NCI-H2029 treated with DMSO at 0.1 percent for 48 hours (cell line): ENCODE measurements at regions not wholly inside any gene's neighbourhood (a gene's known extent, or its start where the extent isn't known, plus 50 kb on each side); places are given as distances from the start of the nearest gene placed in this dataset.
"Not testable (repeated sequence)": the region's sequence is repeated elsewhere in the genome, so short reads cannot be mapped to it uniquely, and the experiment has no call there.

Experiments
- DNase-seq: peaks from one replicate; lab custom pipeline; 2025; lab: John Stamatoyannopoulos, UW

DNA sequence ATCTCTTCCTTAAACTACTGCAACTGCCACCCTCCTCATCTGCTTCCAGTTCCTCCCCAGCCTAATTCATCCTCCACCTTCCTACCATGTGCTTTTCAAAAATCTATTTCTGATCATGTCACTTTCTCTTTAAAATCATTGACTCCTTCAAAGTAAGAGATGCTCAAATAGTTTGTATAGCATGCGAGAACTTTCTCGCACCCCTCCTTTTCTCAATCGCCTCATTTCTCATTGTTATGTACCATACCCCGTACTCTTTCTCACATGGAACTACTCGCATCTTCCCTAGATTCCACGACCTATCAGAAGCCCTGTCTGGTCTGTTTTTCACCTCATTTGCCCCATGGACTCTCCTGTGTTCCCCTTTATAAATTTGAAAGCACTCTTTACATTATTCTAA, 238.2 kb downstream of the NRIP1 start:
- no peak for DNase-seq

DNA sequence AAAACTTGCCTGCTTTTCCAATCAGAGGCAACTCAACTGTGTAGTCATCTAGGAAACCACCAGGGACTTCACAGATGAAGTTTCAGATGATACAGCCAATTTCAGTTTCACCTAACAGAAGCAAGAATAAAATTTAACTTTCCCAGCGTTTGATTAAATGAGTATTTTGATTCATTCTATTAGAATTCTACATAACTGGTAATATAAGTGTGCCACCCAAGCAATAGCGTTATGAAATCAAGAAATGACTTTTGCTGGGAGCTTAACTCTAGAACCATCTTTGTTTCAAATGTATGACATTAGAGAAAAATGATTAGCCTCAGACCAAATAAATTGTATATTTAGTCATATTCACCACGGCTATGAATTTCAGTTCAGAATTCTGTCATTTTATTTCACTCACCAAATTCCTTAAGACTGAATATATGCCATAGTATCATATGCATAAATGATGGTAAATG, 239.3 kb downstream of the NRIP1 start:
- no peak for DNase-seq

DNA sequence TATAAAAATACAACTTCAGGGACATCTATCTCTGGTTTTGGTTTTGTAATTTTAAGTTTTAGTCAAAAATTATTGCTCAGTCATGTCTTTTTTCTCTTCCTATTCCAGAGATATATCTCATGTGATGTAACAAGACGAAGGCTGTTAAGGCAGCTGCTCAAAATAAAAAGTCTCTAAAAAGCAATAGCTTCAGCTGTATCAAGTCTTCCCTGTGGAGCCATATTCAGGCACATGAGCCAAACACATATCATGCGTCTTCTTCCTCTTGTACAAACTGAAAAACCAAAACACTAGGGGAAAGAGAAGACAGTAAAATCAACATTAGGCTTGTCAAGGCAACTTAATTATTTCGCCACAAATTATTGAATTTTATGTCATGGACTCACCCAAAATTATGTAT, 240.7 kb downstream of the NRIP1 start:
- DNase-seq, result no peak

DNA sequence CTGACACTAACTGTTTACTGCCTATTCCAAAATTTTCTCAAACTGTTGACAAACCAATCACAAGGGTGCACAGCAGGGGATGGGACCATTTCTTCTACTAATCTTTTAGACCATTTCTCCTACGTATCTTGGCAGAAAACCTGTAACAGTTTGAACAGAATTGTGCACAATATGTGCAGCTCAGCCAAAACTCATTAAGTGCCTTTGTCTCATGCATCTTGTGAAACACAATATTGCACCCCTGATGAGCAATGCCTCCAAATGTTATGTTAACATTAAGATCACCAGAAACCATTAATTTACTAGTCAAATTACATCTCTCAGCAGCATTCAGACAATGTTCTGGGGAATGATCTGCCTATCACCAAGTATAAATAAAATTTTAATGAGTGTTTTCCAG, 247.5 kb downstream of the NRIP1 start:
- no peak for DNase-seq

DNA sequence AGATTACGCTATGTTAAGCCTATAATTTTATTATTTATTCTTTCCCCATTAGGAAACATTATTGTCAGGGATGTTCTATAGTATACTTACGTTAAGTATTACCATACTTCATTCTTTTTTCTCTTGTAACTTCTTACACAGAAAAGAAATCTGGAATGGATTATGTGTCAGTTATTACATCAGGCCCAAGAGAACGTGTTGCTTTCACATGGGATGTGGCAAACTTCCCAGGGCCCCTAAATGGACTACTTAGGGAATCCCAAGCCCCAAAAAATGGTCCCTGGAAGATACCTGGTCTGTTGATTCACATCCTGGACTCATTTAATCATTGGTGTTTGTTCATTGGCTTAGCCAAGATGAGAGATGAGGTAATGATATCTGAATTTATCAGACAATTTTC, 249.8 kb downstream of the NRIP1 start:
- DNase-seq, result no peak

DNA sequence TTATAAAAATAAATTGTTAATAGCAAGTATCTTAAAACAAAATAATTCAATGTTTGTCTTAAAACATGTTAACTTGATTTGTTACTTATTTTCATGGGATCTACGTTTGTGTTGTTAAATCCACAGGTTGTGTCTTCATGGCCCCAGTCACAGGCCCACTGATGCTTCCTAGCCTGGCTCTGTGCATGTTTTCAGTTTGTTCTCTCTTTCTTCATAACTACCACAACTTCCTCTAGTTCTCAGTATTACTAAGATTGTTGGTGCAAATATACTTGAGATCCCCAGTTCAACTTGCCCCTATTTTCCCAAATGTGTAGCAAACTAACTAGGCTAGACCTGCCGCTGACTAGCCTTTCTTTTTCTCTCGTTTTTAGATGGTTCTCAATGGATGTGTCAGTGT, 250.5 kb downstream of the NRIP1 start:
- no peak for DNase-seq

- DNase-seq, result not testable (repeated sequence)
Measured at GRCh38 chr21:14804170-14804569, 258.1 kb upstream of the SAMSN1 start.

GRCh38 chr21:14797543-14797942, 251.4 kb upstream of the SAMSN1 start:
- DNase-seq, result no peak

GRCh38 chr21:14787312-14787711, 241.2 kb upstream of the SAMSN1 start:
- no peak for DNase-seq

- DNase-seq, result no peak
Measured at GRCh38 chr21:14785679-14786078, 239.6 kb upstream of the SAMSN1 start.

DNA sequence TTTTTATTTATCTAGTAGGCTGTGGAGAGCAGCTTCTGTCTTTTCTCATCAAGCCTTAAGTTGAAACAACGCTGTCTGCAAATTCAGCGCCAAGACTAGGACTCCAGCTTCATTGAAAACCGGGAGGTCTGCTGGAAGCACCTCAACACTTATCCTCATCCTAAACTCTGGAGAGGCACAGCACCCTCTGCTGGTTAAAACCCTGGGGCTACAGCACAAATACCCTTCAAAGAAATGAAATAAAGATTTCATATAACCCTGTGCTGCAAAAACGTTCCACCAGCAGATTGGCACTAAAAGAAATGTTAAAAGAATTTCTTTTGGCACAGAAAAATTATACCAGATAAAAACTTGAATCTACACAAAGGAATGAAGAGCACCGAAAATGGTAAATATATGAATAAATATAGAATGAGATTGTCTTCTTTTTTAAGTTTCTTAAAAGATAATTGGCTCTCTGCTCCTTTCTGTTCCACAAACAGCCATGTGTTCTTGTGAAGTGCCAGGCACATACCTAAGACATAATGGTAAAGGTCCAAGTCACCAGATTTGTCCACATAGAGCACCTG, 227.7 kb upstream of the SAMSN1 start:
- no peak for DNase-seq

- no peak for DNase-seq
Measured at GRCh38 chr21:14771593-14771992, 225.5 kb upstream of the SAMSN1 start.

DNA sequence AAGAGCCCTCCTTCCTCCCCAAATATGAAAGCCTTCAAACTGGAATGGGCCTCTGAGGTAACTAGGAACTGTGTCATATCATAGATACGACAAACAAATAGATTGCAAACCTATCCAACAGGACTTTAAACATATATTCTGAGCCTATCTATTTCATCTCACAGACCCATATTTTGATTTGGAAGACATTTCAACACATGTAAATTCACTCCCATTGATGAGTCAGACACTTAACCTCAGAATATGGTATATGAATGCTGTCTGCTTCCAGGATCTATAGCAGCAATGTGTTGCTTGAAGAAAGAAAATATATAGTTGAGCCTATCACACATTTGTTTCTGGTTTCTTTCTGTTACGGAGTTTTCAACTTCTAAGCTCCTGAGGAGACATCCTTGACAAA, 221.9 kb upstream of the SAMSN1 start:
- DNase-seq, result no peak

DNA sequence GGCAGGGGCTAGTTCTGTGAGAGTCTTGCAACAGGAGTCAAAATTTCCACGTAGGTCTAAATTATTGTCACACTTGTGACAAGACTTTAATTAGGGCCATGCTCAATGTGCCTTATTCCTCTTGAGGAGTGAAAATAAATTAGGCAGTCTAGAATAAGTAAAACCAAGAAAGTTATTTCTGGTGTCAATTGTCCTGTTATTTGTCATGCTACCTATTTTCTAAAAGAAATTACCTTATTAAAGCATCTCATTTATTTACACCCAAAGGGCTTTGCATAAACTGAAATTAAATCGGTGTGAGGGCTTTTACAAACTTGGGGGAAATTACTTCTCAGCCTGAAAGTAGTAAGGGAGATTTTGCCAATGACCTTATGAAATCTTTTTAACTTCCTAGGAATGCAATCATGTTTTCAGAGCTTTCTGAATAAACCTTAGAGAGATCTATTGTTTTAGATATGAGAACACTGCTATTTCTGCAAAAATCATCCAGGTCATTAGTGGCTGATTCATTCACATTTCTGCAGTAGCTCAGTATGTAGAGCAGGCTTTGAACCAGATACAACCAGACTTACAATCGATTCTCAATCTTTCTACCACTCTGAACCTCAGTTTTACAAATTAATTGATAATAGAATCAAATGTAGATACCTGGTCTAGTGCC, 221.2 kb upstream of the SAMSN1 start:
- DNase-seq, result no peak

DNA sequence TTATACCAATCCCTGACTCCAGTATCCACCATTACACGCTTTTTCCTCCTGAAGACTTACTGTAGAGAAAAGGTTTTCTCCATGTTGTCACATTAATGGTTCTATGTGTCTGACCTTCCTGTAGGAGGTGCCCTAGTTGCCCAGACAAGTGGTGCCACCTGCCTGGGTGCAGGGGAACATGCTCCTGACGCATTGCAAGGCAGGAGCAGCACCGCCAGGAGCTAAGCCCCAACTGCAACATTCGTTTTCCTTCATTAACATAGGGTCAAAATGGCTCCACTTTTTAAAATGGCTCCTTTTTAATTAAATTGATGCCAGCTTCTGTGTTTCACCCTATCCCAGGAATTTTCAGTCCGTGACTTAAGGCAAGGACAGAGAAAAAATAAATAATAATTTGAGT, 220.1 kb upstream of the SAMSN1 start:
- DNase-seq, result no peak

GRCh38 chr21:14763695-14764064, 217.6 kb upstream of the SAMSN1 start:
- no peak for DNase-seq

DNA sequence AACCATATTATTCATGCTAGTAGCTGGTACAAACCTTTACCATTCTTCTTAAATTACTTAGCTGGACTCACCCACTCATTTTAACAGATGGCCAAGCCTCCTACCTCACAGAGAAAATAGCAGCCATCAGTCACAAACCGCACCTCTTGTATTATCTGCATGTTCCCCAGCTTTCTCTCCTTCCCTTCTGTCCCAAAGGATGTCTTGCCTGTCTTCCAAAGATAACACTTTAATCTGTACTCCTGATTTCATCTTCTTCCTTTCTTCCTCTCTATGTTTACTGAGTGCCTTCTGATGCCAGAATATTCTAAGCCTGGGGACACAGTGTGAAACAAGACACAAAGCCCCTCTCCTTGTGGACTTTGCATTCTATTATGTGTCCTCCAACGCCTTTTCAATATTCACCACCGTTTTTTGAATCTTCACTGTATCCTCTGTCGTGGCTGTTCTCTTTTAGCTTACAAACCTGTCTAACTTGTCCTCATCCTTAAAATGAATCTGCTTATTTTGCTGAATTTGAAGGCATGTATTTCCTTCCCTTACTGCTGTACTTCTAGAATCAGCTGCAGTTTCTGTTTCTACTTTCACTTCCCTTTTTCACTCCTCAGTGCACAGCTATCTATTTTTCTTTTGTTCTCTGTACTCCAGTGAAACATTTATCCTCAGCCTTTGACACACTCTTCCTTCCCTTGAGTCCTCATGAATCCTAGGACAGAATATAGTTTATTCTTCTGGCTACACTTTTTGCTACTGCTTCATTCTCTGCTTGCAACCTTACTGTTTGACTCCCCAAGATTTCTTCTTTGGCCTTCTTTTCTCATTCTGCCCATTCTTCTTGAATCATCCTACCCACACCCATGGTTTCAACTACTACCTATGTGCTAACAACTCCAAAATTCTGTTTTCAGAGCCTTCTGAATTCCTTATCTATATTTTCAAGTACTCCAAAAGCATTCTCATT, 216.9 kb upstream of the SAMSN1 start:
- DNase-seq, result no peak

GRCh38 chr21:14762327-14762726, 216.2 kb upstream of the SAMSN1 start:
- no peak for DNase-seq

GRCh38 chr21:14759285-14759684, 213.2 kb upstream of the SAMSN1 start:
- no peak for DNase-seq

DNA sequence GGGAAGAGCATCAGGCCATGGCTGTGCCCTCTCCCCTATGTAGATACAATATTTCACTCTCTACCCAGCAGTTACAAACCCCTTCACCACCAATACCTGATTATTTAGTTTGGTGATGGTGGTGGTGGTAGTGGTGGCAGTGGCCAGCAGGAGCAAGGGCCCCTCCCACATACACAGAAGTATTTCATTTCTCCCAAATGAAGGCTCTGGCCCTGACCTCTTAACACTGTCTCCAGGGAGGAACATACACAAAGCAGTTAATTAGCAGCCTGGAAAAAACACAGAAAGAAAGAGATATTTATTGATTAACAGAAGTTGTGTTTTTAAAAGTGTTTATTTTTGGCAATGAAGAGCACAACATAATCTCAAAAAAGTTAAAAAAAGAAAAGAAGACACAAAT, 212.7 kb upstream of the SAMSN1 start:
- no peak for DNase-seq

DNA sequence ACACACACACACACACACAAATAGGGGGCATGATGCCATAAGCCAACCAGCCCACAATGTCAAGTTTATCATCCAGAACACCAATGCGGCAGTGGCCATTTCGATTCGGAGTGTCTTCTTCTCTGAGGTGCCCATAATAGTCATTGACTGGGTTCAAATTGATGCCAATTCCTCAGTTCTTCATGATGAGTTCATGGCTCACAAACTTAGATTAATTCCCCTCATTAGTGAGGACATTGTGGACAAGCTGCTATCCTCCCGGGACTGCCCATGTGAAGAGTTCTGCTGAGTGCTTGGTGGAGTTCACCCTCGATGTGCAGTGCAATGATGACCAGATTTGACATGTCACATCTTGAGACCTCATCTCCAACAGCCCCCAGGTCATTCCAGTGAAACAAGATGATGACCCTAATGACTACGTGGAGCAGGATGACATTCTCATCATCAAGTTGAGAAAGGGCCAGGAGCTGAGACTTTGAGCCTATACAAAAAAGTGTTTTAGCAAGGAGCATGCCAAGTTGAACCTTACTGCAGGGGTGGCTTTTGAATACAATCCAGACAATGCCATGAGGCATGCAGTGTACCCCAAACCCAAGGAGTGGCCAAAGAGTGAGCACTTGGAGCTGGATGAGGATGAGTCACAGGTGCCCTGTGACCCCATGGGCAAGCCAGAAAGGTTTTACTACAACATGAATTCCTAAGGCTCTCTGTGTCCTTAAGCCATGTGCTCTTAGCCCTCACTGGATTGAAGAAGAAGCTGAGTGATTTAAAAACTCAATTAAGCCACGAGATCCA, 211.6 kb upstream of the SAMSN1 start:
- no peak for DNase-seq

DNA sequence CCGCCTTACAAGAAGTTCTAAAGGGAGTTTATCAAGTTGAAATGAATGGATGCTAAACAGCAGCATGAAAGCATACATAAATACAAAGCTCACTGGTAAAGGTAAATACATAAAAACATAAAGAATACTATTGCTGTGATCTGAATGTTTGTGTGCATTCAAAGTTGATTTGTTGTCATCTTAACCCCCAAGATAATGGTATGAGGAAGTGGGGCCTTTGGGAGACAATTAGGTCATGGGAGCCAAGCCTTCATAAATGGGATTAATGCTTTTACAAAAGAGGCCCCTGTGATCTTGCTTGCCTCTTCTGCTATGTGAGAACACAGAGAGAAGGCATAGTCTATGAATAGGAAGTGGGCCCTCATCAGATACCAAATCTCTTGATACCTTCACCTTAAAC, 209.0 kb upstream of the SAMSN1 start:
- no peak for DNase-seq
